ENCODE measurements at regions not wholly inside any gene's neighbourhood (a gene's known extent, or its start where the extent isn't known, plus 50 kb on each side); places are given as distances from the start of the nearest gene placed in this dataset.

DNA sequence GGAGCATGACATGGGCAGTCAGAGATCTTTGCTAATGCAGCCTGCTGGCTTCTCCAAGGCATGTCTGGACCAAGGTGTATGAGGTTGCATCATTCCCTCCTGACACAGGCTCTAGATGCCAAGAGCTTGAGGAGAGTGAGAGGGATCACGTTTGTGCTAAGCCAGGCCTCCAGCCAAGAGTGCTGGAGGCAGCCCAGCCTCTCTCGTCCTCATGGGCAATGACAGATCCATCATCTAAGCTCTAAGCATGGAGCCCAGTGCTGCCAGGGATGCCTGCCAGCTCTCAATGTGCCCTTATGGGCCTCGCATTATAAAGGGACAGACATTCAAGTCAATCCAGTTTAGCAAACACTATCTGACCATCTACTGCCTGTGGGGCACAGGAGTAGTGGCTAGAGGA is 136.3 kb upstream of the VSTM2B start:
- H3K4me3 ChIP-seq (ENCODE audit: low read depth, low read length) = no peak overlapping the region
- no peak for DNase-seq (ENCODE audit: low read depth)
- no peak for TF ChIP-seq CTCF (IDR thresholded peaks at IDR 0.05; ENCODE audit: insufficient read depth, low read length)

GRCh38 chr19:29390742-29391141 is 135.1 kb upstream of the VSTM2B start:
- no peak for DNase-seq (ENCODE audit: low read depth)
- H3K4me3 ChIP-seq (ENCODE audit: low read depth, low read length) = no peak overlapping the region
- TF ChIP-seq CTCF (IDR thresholded peaks at IDR 0.05; ENCODE audit: insufficient read depth, low read length) = no peak

DNA sequence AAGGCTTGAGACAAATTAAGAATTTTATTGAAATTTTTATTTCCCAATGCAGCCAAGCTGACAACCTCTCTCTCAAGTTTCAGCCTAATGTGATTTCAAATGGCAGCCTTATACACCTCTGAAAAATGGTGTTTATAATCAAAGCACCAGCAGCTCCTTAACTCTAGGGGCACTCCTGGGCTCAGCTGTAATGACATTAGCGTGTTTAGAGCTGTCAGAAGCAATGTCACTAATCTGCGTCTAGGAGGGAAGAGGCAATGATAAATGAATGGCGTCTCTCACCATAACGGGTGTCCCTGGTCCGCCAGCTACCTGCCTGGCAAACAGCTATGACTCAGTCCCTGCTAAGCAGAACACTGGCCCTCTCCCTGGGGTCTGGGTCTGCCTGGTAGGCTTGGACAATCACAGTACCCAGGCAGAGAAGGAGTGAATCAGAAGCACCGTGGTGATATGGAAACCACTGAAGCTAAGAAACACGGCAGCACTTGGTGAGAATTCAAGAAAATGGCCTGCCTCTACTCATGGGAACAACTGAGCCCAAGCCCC is 131.8 kb upstream of the VSTM2B start:
- no peak for DNase-seq (ENCODE audit: low read depth)
- no peak for TF ChIP-seq CTCF (IDR thresholded peaks at IDR 0.05; ENCODE audit: insufficient read depth, low read length)
- no peak overlapping the region for H3K4me3 ChIP-seq (ENCODE audit: low read depth, low read length)

- DNase-seq (ENCODE audit: low read depth) = no peak
- no peak overlapping the region for H3K4me3 ChIP-seq (ENCODE audit: low read depth, low read length)
- TF ChIP-seq CTCF (IDR thresholded peaks at IDR 0.05; ENCODE audit: insufficient read depth, low read length) = no peak
These were observed 130.6 kb upstream of the VSTM2B start for GRCh38 chr19:29395111-29395733.

GRCh38 chr19:29395734-29396414 is 129.9 kb upstream of the VSTM2B start:
- TF ChIP-seq CTCF (IDR thresholded peaks at IDR 0.05; ENCODE audit: insufficient read depth, low read length) = no peak
- H3K4me3 ChIP-seq (ENCODE audit: low read depth, low read length) = no peak overlapping the region
- DNase-seq (ENCODE audit: low read depth) = no peak

DNA sequence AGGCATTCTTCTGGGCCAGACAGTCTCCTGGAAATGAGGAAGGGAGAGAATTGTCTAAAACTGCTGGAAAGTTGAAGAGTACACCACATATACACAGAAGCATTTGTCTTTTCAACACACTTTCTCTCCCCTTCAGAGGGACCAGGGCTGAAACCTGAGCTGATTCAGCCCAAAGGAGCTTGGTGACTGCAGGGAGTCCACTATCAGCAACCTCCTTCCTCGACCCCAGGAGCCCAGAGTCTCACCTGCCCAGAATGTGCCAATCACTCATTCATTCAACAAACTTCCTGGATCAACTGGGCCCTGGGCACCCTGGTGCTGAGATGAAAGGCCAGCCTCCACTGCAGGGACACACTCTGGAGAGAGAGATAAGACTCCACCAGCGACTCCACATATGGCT is 128.9 kb upstream of the VSTM2B start:
- DNase-seq (ENCODE audit: low read depth) = no peak
- no peak for TF ChIP-seq CTCF (IDR thresholded peaks at IDR 0.05; ENCODE audit: insufficient read depth, low read length)
- H3K4me3 ChIP-seq (ENCODE audit: low read depth, low read length) = no peak overlapping the region

Data from fibroblast of the aortic adventitia (primary cell).